VCaP (cell line): ENCODE measurements at regions not wholly inside any gene's neighbourhood (a gene's known extent, or its start where the extent isn't known, plus 50 kb on each side); places are given as distances from the start of the nearest gene placed in this dataset.
"Not testable (repeated sequence)": the region's sequence is repeated elsewhere in the genome, so short reads cannot be mapped to it uniquely, and the experiment has no call there.

ENCODE experiments used
- H3K27ac ChIP-seq: fragments of 450-650 bp; 2 replicates; pipeline ENCODE4 v1.5.1; 2017
- TF ChIP-seq, protein P1 (sequence below): fragments of 450-650 bp; conservative IDR thresholded peaks from 2 replicates; pipeline ENCODE4 v1.5.1; 2017; ENCODE audit warnings: mild to moderate bottlenecking, moderate library complexity

DNA sequence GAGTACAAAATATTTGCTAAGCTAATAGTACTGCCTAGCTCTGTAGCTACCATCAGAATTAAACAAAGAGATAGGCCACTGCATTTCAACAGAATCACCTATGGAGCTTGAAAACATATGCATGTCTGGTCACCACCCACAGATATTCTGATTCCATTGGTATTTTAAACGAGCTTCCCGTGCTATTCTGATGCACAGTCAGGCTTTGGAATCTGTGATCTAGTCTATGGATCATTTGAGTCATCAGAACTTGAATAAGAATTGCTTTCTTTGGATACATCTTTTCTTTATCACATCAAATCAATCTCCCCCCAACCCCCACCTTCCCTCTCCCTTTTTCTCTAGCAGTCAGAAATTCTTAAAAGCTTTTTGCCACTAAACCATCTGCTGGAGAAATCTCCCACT, 124.7 kb downstream of the NPIPB5 start:
- H3K27ac ChIP-seq: no peak overlapping the region
- TF ChIP-seq, protein P1, sequence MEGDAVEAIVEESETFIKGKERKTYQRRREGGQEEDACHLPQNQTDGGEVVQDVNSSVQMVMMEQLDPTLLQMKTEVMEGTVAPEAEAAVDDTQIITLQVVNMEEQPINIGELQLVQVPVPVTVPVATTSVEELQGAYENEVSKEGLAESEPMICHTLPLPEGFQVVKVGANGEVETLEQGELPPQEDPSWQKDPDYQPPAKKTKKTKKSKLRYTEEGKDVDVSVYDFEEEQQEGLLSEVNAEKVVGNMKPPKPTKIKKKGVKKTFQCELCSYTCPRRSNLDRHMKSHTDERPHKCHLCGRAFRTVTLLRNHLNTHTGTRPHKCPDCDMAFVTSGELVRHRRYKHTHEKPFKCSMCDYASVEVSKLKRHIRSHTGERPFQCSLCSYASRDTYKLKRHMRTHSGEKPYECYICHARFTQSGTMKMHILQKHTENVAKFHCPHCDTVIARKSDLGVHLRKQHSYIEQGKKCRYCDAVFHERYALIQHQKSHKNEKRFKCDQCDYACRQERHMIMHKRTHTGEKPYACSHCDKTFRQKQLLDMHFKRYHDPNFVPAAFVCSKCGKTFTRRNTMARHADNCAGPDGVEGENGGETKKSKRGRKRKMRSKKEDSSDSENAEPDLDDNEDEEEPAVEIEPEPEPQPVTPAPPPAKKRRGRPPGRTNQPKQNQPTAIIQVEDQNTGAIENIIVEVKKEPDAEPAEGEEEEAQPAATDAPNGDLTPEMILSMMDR: no peak

GRCh38 chr16:22635801-22636200, 125.1 kb downstream of the NPIPB5 start:
- H3K27ac ChIP-seq: no peak overlapping the region
- TF ChIP-seq, protein P1: no peak

DNA sequence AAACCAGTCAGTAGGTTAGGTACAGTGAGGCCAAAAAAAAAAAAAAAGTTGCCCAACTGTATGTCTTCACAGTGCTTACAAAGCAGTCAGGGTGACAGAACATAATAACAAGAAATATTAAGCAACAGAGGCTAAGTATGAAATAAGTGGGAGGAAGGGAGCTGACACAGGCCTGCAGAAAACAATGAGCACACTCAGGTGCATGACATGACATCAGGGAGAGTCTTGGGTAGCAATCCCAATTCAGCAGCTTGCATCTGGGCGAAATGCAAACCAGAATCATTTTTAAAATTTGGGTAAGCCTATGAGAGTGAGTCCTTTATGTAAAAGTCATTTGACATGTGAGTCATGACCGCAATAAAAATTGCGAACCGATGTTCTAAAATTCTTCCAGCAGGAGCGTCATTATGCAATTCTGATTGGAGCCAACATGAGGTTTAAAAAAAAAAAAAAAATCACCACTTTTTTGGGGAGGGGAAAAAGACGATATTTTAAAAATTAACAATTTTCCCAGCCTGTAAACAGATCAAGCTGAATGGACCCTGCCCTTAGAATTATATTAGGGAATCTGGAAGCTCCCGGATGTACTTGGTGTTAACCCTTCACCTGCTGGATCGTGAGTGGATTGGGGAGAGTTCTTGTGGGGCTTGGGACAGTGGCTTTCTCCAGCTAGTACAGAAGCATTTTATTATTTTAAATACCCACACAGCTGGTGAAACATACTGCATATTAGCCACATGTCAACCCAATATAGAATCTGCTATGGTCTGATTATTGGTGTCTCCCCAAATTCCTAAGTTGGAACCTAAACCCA, 127.9 kb downstream of the NPIPB5 start:
- no peak overlapping the region for H3K27ac ChIP-seq

DNA sequence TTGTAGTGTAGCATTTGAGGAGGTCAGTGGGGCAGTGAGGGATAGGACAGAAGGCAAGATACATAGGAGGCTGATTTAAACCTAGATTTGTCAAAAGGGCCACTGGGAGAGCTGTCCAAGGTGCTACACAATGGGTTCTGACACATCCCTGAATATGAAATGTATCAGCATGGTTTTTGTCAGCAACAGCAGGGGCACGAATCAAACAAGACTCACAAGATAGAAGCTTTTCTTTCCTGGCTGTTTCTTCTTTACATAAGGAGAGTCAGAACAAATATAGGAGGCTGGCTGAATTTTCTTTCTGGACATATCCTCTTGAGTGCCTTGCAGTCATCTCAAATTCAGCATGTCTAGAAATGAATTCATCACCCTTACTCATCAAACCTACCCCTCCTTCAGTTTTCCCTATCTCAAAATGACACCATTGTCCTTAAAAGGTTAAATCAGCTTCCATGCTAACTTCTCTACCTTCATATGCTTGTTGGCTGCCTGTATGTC, 130.5 kb downstream of the NPIPB5 start:
- TF ChIP-seq, protein P1: no peak
- no peak overlapping the region for H3K27ac ChIP-seq

More for the DNA sequence above, 127.9 kb downstream of the NPIPB5 start:
- TF ChIP-seq, protein P1: no peak

- no peak overlapping the region for H3K27ac ChIP-seq
- TF ChIP-seq, protein P1: no peak
Observed at GRCh38 chr16:22642416-22643088, 131.9 kb downstream of the NPIPB5 start.

DNA sequence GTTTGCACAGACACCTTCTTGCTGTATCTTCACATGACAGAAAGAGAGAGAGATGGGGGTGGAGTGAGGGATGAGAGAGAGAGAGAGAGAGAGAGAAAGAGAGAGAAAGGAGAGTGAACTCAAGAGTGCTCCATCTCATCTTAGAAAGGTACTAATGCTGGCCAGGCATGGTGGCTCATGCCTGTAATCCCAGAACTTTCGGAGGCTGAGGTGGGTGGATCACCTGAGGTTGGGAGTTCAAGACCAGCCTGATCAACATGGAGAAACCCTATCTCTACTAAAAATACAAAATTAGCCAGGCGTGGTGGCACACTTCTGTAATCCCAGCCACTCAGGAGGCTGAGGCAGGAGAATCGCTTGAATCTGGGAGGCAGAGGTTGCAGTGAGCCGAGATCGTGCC, 132.5 kb downstream of the NPIPB5 start:
- H3K27ac ChIP-seq: not testable (repeated sequence)

- TF ChIP-seq, protein P1: no peak
- H3K27ac ChIP-seq: no peak overlapping the region
Observed at GRCh38 chr16:22643886-22644285, 133.2 kb downstream of the NPIPB5 start.

DNA sequence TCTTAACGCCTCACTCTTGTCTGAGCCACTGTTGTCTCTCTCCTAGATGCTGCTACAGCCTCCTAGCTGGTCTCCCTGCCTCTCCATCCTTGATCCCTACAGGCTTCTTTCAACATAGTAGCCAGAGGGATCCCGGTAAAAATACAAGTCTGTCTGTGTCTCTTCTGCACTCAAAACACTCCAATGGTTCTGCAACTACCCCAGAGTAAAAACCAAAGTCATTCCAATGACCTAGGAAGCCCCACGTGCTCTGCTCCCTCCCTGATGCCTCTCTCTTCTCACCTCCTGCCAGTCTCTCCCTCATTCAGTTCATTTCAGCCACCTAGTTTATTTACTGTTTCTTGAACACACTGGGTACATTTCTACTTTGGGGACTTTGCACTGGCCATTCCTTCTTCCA, 135.2 kb downstream of the NPIPB5 start:
- TF ChIP-seq, protein P1: no peak
- H3K27ac ChIP-seq: no peak overlapping the region
